HL-60 (cell line): ENCODE measurements at regions not wholly inside any gene's neighbourhood (a gene's known extent, or its start where the extent isn't known, plus 50 kb on each side); places are given as distances from the start of the nearest gene placed in this dataset.

ENCODE experiments used
- POLR2AphosphoS5 ChIP-seq: IDR thresholded peaks from 2 replicates; pipeline ENCODE4 v1.6.1; 2012; ENCODE audit warnings: low read depth
- REST ChIP-seq: IDR thresholded peaks from 2 replicates; pipeline ENCODE4 v1.6.1; 2012; ENCODE audit warnings: low read depth; ENCODE audit not compliant: insufficient replicate concordance
- TF ChIP-seq, protein P1 (sequence below): IDR thresholded peaks from one replicate; pipeline ENCODE4 v1.5.1; 2011; ENCODE audit warnings: low read length, control low read depth, inconsistent platforms; ENCODE audit not compliant: insufficient read depth

- TF ChIP-seq, protein P1, sequence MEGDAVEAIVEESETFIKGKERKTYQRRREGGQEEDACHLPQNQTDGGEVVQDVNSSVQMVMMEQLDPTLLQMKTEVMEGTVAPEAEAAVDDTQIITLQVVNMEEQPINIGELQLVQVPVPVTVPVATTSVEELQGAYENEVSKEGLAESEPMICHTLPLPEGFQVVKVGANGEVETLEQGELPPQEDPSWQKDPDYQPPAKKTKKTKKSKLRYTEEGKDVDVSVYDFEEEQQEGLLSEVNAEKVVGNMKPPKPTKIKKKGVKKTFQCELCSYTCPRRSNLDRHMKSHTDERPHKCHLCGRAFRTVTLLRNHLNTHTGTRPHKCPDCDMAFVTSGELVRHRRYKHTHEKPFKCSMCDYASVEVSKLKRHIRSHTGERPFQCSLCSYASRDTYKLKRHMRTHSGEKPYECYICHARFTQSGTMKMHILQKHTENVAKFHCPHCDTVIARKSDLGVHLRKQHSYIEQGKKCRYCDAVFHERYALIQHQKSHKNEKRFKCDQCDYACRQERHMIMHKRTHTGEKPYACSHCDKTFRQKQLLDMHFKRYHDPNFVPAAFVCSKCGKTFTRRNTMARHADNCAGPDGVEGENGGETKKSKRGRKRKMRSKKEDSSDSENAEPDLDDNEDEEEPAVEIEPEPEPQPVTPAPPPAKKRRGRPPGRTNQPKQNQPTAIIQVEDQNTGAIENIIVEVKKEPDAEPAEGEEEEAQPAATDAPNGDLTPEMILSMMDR, result no peak
- no peak for TF ChIP-seq POLR2AphosphoS5
- TF ChIP-seq REST, result no peak
Measured at GRCh38 chr21:16081304-16081703, 351.5 kb downstream of the USP25 start.
